Breast epithelium (tissue), 3 donors: ENCODE measurements at regions not wholly inside any gene's neighbourhood (a gene's known extent, or its start where the extent isn't known, plus 50 kb on each side); places are given as distances from the start of the nearest gene placed in this dataset.
"Not testable (repeated sequence)": the region's sequence is repeated elsewhere in the genome, so short reads cannot be mapped to it uniquely, and the experiment has no call there.

Experiments
- CTCF ChIP-seq, 3 donors: fragments of 450-650 bp; IDR thresholded peaks; one replicate each; pipeline ENCODE4 v1.5.1; 2016 to 2017; ENCODE audit warnings: antibody characterized with exemption in 3 of 3, mild to moderate bottlenecking in 3 of 3, moderate library complexity in 3 of 3
- POLR2A ChIP-seq: fragments of 450-650 bp; IDR thresholded peaks from one replicate; pipeline ENCODE4 v1.6.1; 2016; ENCODE audit warnings: antibody characterized with exemption, mild to moderate bottlenecking, moderate library complexity
- POLR2AphosphoS5 ChIP-seq, 3 donors: sonication (generic); formaldehyde crosslinking; IDR thresholded peaks; one replicate each; pipeline ENCODE4 v1.6.1; 2017; ENCODE audit warnings: antibody characterized with exemption in 3 of 3

- TF ChIP-seq CTCF (IDR thresholded peaks at IDR 0.05); POLR2A; POLR2AphosphoS5 (IDR thresholded peaks at IDR 0.05): not testable (repeated sequence)
Observed at GRCh38 chrX:63235963-63236362, 115.2 kb downstream of the SPIN4 start.
